ENCODE measurements at regions not wholly inside any gene's neighbourhood (a gene's known extent, or its start where the extent isn't known, plus 50 kb on each side); places are given as distances from the start of the nearest gene placed in this dataset.
A peak's percentile ranks its signal among the peaks of the same experiment; 100 is the strongest.

- no peak overlapping the region for H3K4me3 ChIP-seq (ENCODE audit: low read depth, low read length)
- TF ChIP-seq CTCF (conservative IDR thresholded peaks at IDR 0.05; ENCODE audit: low read depth, low read length): no peak
- no peak for DNase-seq (ENCODE audit: low read depth)
Measured at GRCh38 chr11:87443707-87444106, 406.0 kb downstream of the TMEM135 start.

- TF ChIP-seq CTCF (conservative IDR thresholded peaks at IDR 0.05; ENCODE audit: low read depth, low read length): no peak
- H3K4me3 ChIP-seq (ENCODE audit: low read depth, low read length): no peak overlapping the region
- DNase-seq (ENCODE audit: low read depth): no peak
Measured at GRCh38 chr11:87440076-87440770, 402.5 kb downstream of the TMEM135 start.

- no peak for TF ChIP-seq CTCF (conservative IDR thresholded peaks at IDR 0.05; ENCODE audit: low read depth, low read length)
Measured at GRCh38 chr11:87438416-87438815, 400.7 kb downstream of the TMEM135 start.

GRCh38 chr11:87437844-87438223 lies 400.1 kb downstream of the TMEM135 start:
- peak; percentile 89 for DNase-seq (ENCODE audit: low read depth)
- no peak for TF ChIP-seq CTCF (conservative IDR thresholded peaks at IDR 0.05; ENCODE audit: low read depth, low read length)
- no peak overlapping the region for H3K4me3 ChIP-seq (ENCODE audit: low read depth, low read length)

More at GRCh38 chr11:87438416-87438815, 400.7 kb downstream of the TMEM135 start:
- no peak for DNase-seq (ENCODE audit: low read depth)
- no peak overlapping the region for H3K4me3 ChIP-seq (ENCODE audit: low read depth, low read length)

- DNase-seq (ENCODE audit: low read depth): no peak
- no peak overlapping the region for H3K4me3 ChIP-seq (ENCODE audit: low read depth, low read length)
- TF ChIP-seq CTCF (conservative IDR thresholded peaks at IDR 0.05; ENCODE audit: low read depth, low read length): no peak
Measured at GRCh38 chr11:87437133-87437843, 399.6 kb downstream of the TMEM135 start.

GRCh38 chr11:87432022-87432421 lies 394.3 kb downstream of the TMEM135 start:
- no peak overlapping the region for H3K4me3 ChIP-seq (ENCODE audit: low read depth, low read length)
- no peak for TF ChIP-seq CTCF (conservative IDR thresholded peaks at IDR 0.05; ENCODE audit: low read depth, low read length)
- DNase-seq (ENCODE audit: low read depth): no peak

Measured in epithelial cell of proximal tubule (primary cell).